Suppressor macrophage treated with lipopolysaccharide for 1 hour (primary cell): ENCODE measurements at regions not wholly inside any gene's neighbourhood (a gene's known extent, or its start where the extent isn't known, plus 50 kb on each side); places are given as distances from the start of the nearest gene placed in this dataset.

ENCODE experiments used
- DNase-seq, 3 donors: peaks; one replicate each; pipeline ENCODE4 v3.0.0-alpha.2; 2020 to 2022

- DNase-seq: no peak
Observed at GRCh38 chr6:165944002-165944466, 223.6 kb downstream of the TBXT start.

- DNase-seq: no peak
Observed at GRCh38 chr6:165941786-165942185, 225.9 kb downstream of the TBXT start.

- no peak for DNase-seq
Observed at GRCh38 chr6:165941249-165941775, 226.3 kb downstream of the TBXT start.

DNA sequence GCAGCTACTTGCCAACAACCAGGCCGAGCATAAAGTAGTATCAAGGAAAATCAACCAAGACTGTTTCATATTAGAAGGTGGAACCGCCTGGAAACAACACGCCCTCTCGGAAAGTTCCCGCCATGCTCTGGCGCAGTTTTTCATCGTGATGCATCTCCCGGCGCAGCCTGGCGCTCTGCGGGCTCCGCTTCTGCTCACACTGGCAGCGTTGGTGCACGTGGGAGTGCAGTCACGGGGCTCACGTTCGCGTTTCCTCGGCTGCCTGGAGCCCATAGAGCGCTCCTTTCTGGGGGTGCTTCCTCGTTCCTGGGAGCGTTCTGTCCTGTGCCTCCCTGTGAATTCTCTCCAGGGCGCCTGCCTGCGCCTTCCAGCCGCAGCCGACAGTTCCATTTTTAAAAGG, 227.3 kb downstream of the TBXT start:
- no peak for DNase-seq

GRCh38 chr6:165939601-165940290, 227.9 kb downstream of the TBXT start:
- no peak for DNase-seq

DNA sequence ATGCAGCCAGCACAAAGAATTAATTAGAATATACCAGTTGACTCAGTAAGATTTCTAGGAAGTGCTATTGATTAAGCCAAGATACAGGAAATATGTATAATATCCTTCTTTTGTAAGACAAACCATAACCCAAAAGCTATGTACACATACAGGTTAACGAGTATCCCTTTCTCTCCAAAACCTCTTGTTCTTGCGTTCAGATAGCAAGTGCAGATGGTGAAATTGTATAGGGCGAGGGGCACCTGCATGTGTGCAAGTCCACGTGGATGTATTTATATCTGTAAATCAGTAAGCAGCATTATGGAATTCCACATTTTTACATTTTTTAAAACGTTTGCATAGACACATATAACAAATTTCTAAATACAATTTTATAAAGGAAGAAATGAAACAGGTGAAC, 228.6 kb downstream of the TBXT start:
- DNase-seq: no peak

DNA sequence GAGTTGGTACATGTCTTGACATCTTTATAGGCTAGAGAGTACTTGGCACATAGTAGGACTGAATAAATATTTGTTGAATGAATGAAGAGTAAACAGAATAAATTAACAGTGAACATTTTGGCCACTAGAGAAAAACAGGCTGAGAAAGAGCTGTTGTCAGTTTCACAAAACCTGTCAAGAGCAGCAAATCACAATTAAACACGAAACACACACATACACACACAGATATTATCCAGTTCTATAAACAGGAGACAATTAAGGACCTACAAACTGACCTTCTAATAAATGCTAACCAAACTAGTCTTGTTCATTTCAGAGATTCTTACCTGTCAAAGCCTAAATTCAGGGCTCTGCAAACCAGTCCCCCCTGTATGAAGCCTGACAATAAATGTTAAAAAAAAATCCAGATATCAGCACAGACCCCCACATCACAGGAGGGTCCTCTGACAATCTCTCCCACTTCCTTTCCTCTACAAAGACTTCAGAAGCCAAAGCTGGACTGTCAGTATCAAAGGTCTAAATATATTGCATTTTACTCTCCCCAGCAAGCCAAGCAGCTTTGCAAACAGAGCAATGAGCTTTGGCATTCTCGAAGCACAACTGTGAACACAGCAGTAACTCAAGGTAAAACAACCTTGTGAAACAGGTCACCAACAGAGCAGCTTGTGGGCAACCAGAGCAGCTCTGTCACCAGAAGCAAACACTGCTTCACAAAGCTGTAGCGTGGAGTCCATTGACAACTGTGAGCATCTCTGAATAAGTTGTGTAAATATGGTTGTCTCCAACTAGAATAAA, 229.9 kb downstream of the TBXT start:
- DNase-seq: no peak

GRCh38 chr6:165936660-165937059, 231.0 kb downstream of the TBXT start:
- no peak for DNase-seq

DNA sequence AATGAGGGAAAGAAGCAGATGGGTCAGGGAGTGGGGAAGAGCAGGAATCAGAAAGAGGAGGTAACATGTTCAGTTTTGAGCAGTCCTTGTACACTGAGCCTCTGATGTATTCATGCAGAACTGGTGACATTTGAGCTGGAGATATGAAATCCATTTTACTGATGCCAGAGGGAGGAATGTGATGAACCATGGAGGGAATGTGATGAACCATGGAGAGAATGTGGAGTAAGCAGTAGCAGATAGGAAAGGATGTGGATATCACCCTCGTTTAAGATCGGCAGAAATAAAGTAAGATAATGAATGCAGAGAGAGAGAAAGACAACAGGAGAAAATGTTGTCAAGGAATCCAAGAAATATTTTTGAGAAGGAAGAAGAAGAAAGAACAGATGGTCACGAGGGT, 231.6 kb downstream of the TBXT start:
- no peak for DNase-seq

- DNase-seq: no peak
Observed at GRCh38 chr6:165931675-165932074, 236.0 kb downstream of the TBXT start.

DNA sequence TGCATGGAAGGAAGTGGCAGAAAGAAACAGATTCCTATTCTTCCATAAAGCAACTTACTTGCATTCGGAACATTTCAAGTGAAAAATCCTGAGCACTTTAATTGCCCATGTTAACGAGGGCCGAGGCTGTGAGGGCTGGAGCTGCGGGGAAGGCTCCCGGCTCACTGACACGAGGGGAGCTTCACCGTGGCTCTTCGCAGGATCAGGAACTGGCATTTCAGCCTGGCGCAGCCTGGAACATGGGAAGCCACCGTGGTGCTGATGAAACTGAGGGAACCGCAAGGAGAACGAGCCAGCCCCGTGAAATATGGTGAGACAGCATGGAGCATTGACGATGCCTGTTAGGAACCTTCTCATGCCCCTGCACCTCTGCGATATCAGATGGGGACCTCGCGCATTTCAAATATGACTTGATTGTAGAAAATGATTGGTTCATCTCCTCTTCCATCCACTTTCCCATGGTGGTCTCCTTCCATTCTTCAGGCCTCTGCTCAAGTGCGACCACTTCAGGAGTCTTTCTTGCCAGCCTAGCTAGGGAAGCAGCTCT, 236.9 kb downstream of the TBXT start:
- DNase-seq: no peak

DNA sequence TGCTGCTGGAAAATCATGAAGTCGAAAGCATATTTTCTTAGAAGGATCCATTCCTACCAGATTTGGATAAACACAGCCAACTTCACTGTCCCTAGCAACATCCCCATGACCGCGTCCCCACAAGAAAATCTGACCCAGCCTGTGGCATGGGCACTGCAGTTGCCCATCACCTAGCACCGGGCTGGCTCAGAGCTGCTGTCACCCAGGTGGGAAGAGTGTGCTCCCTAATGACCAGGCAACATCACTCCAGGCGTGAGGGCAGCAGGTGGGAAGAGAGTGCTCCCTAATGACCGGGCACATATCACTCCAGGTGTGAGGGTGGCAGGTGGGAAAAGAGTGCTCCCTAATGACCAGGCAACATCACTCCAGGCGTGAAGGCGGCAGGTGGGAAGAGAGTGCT, 238.0 kb downstream of the TBXT start:
- no peak for DNase-seq

GRCh38 chr6:165926378-165926777, 241.3 kb downstream of the TBXT start:
- no peak for DNase-seq

GRCh38 chr6:165925474-165926156, 242.0 kb downstream of the TBXT start:
- no peak for DNase-seq

GRCh38 chr6:165922309-165922794, 245.3 kb downstream of the TBXT start:
- no peak for DNase-seq

DNA sequence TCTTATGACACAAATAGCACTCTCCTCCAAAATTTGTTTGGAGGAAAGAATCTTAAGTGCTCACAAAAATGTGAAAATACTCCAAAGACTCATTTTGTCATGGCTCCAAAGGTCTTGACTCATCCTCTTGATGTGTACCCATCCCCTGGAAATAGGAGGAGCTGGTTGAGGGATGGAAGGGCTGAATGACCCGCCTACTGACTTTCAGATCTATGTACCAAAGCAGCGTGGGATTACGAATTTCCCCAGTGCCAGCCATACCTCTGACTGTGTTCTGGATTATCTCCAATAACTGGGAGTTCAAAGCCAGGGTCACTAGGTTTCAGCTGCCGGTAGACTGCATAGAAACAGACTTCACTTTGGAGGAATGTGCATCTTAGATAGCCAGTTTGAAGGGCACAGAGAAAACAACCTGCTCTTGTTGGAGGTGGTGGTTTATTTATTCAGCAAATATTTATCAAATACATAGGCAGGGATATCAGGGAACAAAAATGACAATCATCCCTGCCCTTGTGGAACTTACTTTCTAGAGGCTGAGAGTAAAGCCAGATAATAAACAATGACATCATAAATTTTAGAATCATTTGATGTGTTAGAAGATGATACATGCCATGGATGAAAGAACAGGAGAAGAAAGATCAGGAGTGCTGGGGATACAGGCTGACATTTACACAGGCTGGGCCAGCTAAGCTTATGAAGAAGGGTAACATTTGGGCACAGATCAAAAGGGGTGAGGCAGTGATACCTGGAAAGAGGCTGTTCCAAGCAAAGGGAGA, 246.6 kb downstream of the TBXT start:
- DNase-seq: no peak

- no peak for DNase-seq
Observed at GRCh38 chr6:165917576-165917975, 250.1 kb downstream of the TBXT start.

GRCh38 chr6:165915022-165915770, 252.2 kb upstream of the PDE10A start:
- no peak for DNase-seq

GRCh38 chr6:165913676-165914570, 250.9 kb upstream of the PDE10A start:
- no peak for DNase-seq
